Posterior cingulate gyrus (tissue), 11 donors: ENCODE measurements at regions not wholly inside any gene's neighbourhood (a gene's known extent, or its start where the extent isn't known, plus 50 kb on each side); places are given as distances from the start of the nearest gene placed in this dataset.

ENCODE experiments used
- DNase-seq, 10 donors: peaks; one replicate each; pipeline versions ENCODE4 v3.0.0 to v3.0.0-alpha.2; 2020 to 2021; ENCODE audit warnings: mixed read lengths in 3 of 10
- intact Hi-C: fragments of 100-400 bp; cut with DNase I; formaldehyde crosslinking; loops from one replicate; pipeline ENCODE4 v1.15.1; 2023

DNA sequence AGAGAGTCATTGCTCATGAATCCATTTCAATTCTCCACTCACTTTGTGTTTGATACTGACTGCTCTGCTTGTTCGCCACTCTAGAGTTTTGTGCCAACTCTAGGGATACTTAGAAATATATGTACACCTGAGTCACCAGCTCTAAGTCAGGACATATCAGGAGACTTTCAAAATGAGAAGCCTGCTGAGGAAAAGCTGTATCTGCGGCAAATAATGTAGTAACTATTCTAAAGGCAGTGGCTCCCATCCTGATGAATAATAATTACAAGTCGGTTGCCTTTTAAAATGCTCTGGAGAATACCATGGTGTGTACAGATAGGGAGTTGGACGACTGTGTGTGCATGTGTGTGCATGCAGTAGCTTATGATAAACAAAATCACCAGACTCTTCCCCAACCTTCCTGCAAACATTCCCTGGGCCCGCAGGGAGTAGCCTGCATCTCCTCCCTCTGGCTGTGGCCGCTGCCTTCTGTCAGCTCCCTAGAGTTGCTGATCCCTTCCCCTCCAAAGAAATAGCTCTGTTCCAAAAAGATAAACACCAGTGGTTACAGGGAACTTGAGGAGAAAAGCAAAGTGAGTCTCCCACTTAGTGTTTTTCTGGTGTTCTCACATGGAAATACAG is 346.3 kb upstream of the UMPS start:
- DNase-seq = peak in 1 of 10 donors; percentile 83
- intact Hi-C loops = no loop called here

- DNase-seq = peak in 9 of 10 donors; percentile 20 to 95 (median 73)
- intact Hi-C loops = no loop called here
Measured at GRCh38 chr3:124384527-124384926, 345.7 kb upstream of the UMPS start.

- no peak for DNase-seq
- intact Hi-C loops = no loop called here
Measured at GRCh38 chr3:124385996-124386395, 344.3 kb upstream of the UMPS start.

DNA sequence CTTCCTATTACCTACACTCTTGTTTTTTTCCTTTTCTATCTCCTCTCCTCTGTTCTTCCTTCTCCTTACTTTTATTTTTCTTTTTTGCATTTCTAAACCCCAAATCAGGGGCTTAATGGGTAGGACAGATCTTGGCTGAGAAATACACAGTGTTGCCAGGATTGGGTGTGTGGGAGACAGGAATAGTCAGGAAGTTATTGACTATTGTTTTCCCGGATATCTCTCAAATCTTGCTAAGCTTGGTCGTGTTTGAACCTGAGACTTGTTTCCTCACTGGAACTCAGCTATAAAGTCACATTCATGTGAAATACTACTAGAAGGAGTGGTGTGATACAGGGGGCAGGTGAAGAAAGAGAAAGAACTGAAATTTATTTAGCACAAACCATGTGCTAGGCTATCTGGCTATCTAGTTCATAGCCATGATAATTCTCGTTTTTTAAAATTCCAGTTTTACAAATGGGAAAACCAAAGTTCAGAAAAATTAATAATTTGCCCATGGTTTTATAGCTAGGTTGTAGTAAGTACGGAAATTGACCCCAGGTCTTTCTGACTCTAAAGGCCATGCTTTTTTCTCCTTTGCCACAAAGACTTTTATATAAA is 343.2 kb upstream of the UMPS start:
- intact Hi-C loops = no loop called here
- no peak for DNase-seq

GRCh38 chr3:124391774-124392173 is 338.5 kb upstream of the UMPS start:
- intact Hi-C loops = no loop called here
- DNase-seq = no peak

GRCh38 chr3:124393340-124393739 is 336.9 kb upstream of the UMPS start:
- DNase-seq = no peak
- intact Hi-C loops = no loop called here

- DNase-seq = no peak
- intact Hi-C loops = no loop called here
Measured at GRCh38 chr3:124395162-124395561, 335.1 kb upstream of the UMPS start.

- intact Hi-C loops = no loop called here
- DNase-seq = no peak
Measured at GRCh38 chr3:124395584-124396338, 334.5 kb upstream of the UMPS start.

DNA sequence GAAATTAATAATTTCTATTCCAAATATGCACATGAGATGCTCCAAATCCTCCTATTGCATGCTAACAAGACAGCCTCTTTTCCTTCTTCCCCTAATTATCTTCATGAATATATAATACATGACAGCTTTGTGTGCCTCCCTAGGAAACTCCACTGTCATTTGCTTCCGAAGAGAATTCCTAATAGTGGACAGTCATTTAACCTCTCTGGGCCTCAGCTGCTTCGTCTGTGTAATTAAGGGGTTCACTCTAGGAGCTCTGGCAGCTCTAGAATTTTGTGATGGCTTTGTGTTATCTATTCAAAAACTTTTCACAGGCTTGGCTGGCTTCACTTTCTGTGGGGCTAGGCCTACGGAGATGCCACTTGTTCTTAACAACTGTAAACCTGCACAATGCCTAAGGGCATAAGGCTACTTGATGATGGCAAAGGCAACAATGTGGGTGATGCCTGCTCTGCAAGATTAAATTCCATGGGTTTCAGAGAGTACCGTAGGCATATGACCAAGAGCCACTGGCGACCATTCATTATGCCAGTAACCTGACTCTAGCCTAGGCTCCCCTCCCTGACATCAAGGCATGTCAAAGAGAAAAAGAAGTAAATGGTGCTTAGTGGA is 333.8 kb upstream of the UMPS start:
- intact Hi-C loops = no loop called here
- DNase-seq = no peak

- intact Hi-C loops = no loop called here
- DNase-seq = no peak
Measured at GRCh38 chr3:124397088-124397487, 333.2 kb upstream of the UMPS start.

GRCh38 chr3:124398594-124398993 is 331.7 kb upstream of the UMPS start:
- DNase-seq = peak in 2 of 10 donors; percentile 66 to 76
- intact Hi-C loops = no loop called here

DNA sequence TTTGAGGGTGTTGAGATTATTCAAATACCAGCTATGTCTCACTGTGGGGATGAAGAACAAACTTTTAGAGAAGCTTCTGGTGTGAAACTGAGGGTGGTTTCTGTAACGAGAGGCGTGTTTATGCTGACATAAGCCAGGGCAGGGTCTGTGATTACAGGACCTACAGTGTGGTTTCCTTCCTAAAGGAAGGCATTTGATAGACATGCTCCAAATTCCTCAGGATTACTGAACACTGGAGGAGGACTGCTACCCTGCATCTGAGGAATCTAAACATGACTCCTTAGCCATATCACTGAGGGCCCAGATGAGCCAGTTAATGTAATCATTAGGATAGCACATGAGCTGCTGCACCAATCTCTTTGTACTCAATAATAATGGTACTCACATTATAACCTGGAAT is 328.4 kb upstream of the UMPS start:
- DNase-seq = no peak
- intact Hi-C loops = no loop called here

- DNase-seq = no peak
- intact Hi-C loops = no loop called here
Measured at GRCh38 chr3:124402791-124403190, 327.5 kb upstream of the UMPS start.

GRCh38 chr3:124404621-124405020 is 325.6 kb upstream of the UMPS start:
- intact Hi-C loops = no loop called here

GRCh38 chr3:124407260-124407659 is 323.0 kb upstream of the UMPS start:
- intact Hi-C loops = no loop called here
- no peak for DNase-seq

More at GRCh38 chr3:124404621-124405020, 325.6 kb upstream of the UMPS start:
- DNase-seq = no peak

- no peak for DNase-seq
- intact Hi-C loops = no loop called here
Measured at GRCh38 chr3:124409650-124410275, 320.5 kb upstream of the UMPS start.

- intact Hi-C loops = no loop called here
- DNase-seq = no peak
Measured at GRCh38 chr3:124410471-124410870, 319.8 kb upstream of the UMPS start.

GRCh38 chr3:124411728-124412127 is 318.5 kb upstream of the UMPS start:
- no peak for DNase-seq
- intact Hi-C loops = no loop called here

GRCh38 chr3:124412644-124413043 is 317.6 kb upstream of the UMPS start:
- no peak for DNase-seq
- intact Hi-C loops = no loop called here

GRCh38 chr3:124413393-124413792 is 316.9 kb upstream of the UMPS start:
- intact Hi-C loops = no loop called here
- DNase-seq = no peak

- DNase-seq = no peak
- intact Hi-C loops = no loop called here
Measured at GRCh38 chr3:124413989-124414598, 316.2 kb upstream of the UMPS start.
